ENCODE measurements at regions not wholly inside any gene's neighbourhood (a gene's known extent, or its start where the extent isn't known, plus 50 kb on each side); places are given as distances from the start of the nearest gene placed in this dataset.

DNA sequence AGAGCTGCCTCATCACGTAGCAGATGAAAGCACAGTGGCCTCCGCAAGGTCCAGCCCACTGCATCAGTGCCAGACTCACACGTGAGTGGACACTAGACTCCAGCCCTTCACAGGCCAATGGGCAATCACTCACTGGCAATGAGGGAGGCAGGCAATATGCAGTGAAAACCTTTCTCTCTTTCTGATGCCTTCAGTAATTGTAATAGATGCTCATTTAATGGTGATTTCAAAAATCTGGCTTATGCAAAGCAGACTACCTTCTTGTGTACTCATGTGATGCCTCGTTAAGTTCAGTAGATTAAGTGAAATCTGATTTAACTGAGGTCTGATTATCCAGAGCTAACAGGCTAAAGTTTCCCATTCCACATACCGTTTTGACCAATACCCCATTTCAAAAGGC is 546.9 kb downstream of the MIAT start:
- Mint-ChIP-seq H3K4me3 (no peak overlapping the region), H3K27ac (no peak overlapping the region)

DNA sequence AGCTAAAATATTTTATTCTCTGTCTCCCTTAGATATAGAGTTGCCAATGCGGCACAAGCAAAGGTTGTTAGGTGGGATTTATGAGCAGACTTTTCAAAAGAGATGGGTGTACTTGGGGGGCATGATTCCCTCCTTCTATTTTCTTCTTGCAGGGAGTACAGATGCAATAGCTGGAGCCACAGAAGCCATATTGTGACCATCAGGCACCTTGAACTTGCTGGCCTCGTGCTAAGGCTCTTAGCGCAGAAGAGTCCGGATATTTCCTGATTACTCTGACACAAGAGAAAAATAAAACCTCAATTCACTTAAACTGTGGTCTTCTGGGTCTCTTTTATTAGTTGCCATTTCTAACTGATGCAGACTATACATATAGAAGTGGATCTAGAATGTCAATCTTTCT is 547.4 kb downstream of the MIAT start:
- no peaks in the 10 kb centered on the region for H3K36me3 Mint-ChIP-seq
- H3K9me3 Mint-ChIP-seq = peaks cover 0 to 2% of the 10 kb centered on the region in 2 donors
- ATAC-seq (replicated peaks) (no peak), DNase-seq (no peak)
- no peak overlapping the region for H3K27ac Mint-ChIP-seq
- peaks cover 8 to 34% of the 10 kb centered on the region in 2 donors for H3K27me3 Mint-ChIP-seq
- H3K4me3 Mint-ChIP-seq = no peak overlapping the region
- no peaks in the 10 kb centered on the region for H3K4me1 Mint-ChIP-seq

More for the DNA sequence above, 546.9 kb downstream of the MIAT start:
- Mint-ChIP-seq H3K36me3 (no peaks in the 10 kb centered on the region), H3K4me1 (no peaks in the 10 kb centered on the region), H3K27me3 (peaks cover 8 to 29% of the 10 kb centered on the region in 2 donors), H3K9me3 (no peaks in the 10 kb centered on the region)
- DNase-seq (no peak), ATAC-seq (replicated peaks) (no peak)

DNA sequence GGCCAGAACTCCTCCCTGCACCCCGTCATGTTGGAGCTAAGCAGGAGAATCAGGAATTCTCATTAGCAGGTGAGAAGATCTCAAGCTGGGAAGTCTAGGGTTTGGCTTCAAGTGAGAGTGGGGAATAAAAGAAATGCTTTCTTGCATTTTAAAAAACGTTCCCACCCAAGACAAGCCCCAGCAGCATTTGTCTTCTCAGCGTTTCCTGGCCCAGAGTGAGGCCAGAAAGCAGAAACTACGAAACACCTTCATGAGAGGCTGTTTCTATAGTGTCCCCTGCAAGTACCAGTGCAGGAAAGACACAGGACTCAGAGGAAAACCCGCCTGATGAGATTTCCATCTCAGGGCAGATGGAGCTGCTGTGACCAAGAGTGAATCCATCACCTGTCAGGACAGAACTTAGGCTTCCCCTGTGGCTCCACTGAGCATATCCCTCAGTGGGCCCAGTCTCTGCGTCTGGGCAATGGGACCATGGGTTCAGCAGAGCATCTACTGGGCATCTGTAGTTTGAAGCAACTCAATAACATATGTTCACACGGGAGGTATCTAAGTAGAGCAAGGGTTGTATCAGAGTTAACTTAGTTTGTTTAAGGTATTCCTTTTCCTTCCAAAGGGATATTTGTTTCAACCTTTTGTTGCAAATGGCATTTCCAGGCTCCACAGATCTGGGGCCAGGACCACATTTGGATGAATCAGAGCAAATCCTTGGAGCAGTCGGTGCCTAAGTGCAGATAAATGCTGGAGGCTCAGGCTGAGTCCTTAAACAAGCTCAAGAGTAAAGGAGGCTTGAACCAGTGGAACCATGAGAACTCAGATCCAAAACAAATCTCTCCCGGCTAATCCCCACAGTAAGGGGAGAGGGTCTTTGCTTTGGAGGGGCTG is 548.3 kb downstream of the MIAT start:
- Mint-ChIP-seq H3K4me3 (no peak overlapping the region), H3K36me3 (no peaks in the 10 kb centered on the region), H3K4me1 (no peaks in the 10 kb centered on the region), H3K27me3 (peaks cover 0 to 43% of the 10 kb centered on the region in 2 donors), H3K27ac (no peak overlapping the region), H3K9me3 (peaks cover 0 to 2% of the 10 kb centered on the region in 2 donors)
- DNase-seq (no peak), ATAC-seq (replicated peaks) (no peak)

DNA sequence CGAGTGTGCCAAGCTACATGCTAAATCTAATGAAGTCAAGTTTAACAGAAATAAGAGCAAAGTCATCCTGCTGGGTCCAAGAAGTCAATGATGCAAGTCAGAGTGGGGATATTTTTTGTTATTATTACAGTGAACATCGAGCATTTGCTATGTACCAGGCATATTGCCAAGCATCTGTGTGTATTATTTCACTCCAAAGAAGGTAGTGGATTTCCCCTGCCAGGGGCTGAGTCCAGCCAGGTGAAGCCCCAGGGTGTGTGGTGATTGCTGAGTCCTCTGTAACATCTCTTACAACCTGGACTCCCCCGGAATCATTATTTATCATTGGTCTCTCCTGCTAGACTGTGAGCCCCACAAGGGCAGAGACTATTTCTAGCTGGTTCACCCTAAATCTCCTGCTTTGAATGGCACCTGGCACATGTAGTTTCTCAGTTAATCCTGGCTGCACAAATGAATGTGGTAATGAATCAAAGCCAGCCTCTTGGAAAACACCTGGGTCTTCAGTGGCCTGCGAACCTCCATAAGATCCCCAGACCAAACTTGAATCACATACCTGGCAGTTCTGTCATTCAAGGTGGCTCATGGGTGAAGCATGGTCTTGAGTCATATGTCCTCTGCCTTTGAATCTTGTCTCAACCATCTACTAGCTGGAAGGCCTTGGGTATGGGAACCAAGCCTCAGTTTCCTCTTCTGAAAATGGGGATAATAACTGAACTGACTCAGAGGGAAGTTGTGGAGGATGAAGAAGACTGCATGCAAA is 549.2 kb downstream of the MIAT start:
- H3K9me3 Mint-ChIP-seq = peaks cover 0 to 2% of the 10 kb centered on the region in 2 donors
- no peak overlapping the region for H3K4me3 Mint-ChIP-seq
- DNase-seq (no peak), ATAC-seq (replicated peaks) (no peak)
- no peak overlapping the region for H3K27ac Mint-ChIP-seq
- H3K36me3 Mint-ChIP-seq = no peaks in the 10 kb centered on the region
- no peaks in the 10 kb centered on the region for H3K4me1 Mint-ChIP-seq
- peaks cover 5 to 45% of the 10 kb centered on the region in 2 donors for H3K27me3 Mint-ChIP-seq

DNA sequence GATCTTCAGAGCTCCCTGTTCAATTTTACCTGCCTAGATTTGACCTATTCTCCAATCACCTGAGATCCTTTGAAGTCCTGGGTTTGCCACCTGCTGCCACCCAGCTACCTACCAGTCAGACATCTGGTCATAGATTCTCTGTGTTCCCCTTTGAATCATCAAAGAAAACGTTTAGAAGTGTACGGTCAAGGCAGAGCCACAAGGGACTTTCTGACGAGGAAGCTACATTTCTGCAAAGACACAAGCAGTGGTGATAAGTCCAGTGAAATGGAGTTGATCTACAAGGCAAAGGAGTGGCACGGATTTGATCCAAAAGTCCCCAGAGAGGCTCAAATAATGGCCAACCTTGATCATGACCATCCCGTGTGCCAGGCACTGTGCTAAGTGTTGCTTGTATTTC is 549.9 kb downstream of the MIAT start:
- Mint-ChIP-seq H3K4me1 (no peaks in the 10 kb centered on the region), H3K9me3 (peaks cover 0 to 2% of the 10 kb centered on the region in 2 donors), H3K27me3 (peaks cover 10 to 43% of the 10 kb centered on the region in 2 donors), H3K36me3 (no peaks in the 10 kb centered on the region), H3K4me3 (no peak overlapping the region), H3K27ac (no peak overlapping the region)
- ATAC-seq (replicated peaks) (no peak), DNase-seq (no peak)

DNA sequence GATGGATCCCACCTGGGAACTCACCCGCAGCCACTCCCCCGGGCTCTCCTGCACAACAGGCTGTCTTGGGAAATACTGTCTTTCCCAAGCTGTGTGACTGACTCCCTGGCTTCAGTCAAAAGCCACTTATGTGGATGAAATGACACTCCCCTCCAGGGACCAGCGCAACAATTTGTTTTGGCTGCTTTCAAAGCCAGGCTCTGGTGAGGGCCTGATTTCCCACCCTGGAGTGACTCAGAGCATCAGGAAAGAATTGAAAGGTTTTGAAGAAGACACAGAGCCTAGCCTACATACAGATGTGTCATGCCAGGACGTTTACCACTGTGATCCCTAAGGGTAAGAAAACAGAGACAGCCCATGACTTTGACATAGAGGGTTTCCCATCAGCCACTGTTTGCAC is 550.5 kb downstream of the MIAT start:
- Mint-ChIP-seq H3K36me3 (no peaks in the 10 kb centered on the region), H3K4me1 (peaks cover 3 to 5% of the 10 kb centered on the region in 2 donors), H3K9me3 (peaks cover 3 to 5% of the 10 kb centered on the region in 2 donors), H3K4me3 (no peak overlapping the region), H3K27me3 (peaks cover 16 to 44% of the 10 kb centered on the region in 2 donors), H3K27ac (no peak overlapping the region)
- no peak for DNase-seq
- ATAC-seq (replicated peaks) = no peak

DNA sequence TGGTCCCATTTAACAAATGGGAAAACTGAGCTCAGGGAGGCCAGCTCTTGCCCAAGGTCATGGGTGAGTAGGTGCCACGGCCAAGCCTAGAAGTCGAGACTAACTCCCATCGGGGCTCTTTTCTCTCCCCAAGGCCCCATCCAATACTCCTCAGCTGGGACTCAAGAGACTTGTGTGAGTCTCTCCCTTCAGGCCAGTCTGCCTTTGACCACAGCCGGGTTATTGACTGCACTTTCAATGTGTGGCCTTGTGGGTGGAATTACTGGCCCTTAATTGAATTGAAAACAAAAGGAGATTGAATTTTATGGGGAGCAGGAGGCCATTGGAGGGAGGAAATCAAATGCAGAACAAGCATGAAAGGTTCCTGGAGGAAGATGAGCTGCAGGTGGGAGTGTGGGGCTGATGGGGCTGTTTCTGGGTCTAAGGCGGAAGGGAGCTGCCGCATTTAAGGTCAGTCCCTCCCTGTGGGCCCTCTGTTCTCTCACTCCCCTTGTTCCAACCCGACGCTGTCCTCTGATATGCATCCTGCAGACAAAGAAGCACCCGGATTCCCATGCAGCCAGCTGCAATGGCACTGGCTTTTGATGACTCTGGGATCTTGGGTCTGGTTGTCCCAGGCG is 552.8 kb downstream of the MIAT start:
- no peak overlapping the region for H3K4me3 Mint-ChIP-seq
- H3K36me3 Mint-ChIP-seq = no peaks in the 10 kb centered on the region
- peaks cover 33 to 55% of the 10 kb centered on the region in 2 donors for H3K27me3 Mint-ChIP-seq
- peaks cover 4 to 8% of the 10 kb centered on the region in 2 donors for H3K9me3 Mint-ChIP-seq
- ATAC-seq (replicated peaks) (no peak), DNase-seq (no peak)
- H3K4me1 Mint-ChIP-seq = peaks cover 5 to 11% of the 10 kb centered on the region in 2 donors
- H3K27ac Mint-ChIP-seq = no peak overlapping the region

DNA sequence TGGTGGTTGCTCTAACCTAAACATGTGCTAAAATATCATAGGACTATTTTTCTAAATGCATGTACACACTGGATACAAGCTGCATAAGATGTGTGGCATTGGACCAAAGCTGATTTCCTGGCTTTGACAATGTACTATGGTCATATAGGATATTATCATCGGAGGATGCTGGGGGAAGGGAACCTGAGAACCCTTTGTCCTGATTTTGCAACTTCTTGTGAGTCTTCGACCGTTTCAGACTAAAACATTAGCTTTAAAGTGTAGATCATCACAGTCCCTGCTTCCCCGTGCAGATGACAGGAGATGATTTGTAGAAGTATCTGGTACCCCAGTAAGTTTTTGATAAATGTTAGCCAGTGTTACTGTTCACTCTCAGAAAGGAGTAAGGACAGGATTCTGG is 554.7 kb downstream of the MIAT start:
- Mint-ChIP-seq H3K4me3 (no peak overlapping the region), H3K27ac (no peak overlapping the region), H3K4me1 (peaks cover 5 to 11% of the 10 kb centered on the region in 2 donors), H3K9me3 (peaks cover 4 to 8% of the 10 kb centered on the region in 2 donors), H3K36me3 (no peaks in the 10 kb centered on the region), H3K27me3 (peaks cover 39 to 55% of the 10 kb centered on the region in 2 donors)
- no peak for ATAC-seq (replicated peaks)
- no peak for DNase-seq

DNA sequence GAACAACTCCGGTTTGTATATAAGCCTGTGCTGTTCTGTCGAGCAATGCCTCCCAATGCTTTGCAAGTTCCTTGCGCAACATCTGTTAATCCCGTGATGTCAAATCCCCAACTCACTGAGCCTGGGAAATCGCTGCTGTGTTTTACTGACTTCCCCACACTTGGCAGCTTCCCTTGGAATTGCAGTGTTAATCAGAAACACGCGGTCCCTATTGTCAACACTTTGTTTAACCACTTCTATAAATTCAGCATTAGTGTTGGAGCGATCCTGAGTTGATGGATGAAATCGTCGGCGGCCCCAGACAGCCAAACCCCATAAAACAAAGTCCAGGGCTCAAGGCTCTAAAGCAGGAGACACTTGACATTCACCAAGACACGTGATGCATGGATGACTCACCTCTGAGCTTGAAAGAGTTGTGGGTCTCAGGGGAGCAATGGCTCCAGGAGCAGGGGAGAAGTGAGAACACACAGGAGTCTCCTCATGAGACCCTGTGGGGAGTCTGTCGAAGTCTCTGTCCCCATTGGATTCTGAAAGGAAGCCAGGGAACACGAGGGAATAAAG is 555.3 kb downstream of the MIAT start:
- peaks cover 5 to 11% of the 10 kb centered on the region in 2 donors for H3K4me1 Mint-ChIP-seq
- no peak overlapping the region for H3K4me3 Mint-ChIP-seq
- H3K27me3 Mint-ChIP-seq = peaks cover 39 to 55% of the 10 kb centered on the region in 2 donors
- H3K9me3 Mint-ChIP-seq = peaks cover 4 to 8% of the 10 kb centered on the region in 2 donors
- ATAC-seq (replicated peaks) (peak; percentile 91 to 95), DNase-seq (peak; percentile 24)
- H3K36me3 Mint-ChIP-seq = no peaks in the 10 kb centered on the region
- no peak overlapping the region for H3K27ac Mint-ChIP-seq

DNA sequence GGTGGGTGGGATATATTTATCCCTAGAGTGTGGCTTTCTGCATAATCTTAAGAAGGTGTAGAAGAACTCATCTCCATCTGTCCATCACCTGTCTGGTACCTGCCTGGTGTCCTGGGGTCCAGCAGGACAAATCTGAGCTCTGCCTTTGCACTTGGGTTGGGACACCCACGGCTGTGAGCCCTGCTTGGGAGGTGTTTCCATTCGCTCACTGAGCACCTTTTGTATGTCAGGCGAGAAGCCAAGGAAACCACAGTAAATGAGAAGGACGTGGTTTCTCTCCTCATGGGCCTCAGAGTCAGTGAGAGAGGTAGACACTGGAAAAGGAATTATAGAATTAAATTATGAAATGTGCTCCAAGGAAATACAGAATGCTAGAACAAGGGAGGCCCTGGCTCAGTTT is 555.9 kb downstream of the MIAT start:
- DNase-seq = no peak
- peak; percentile 33 to 51 for ATAC-seq (replicated peaks)
- H3K4me3 Mint-ChIP-seq = no peak overlapping the region
- H3K9me3 Mint-ChIP-seq = peaks cover 4 to 8% of the 10 kb centered on the region in 2 donors
- no peak overlapping the region for H3K27ac Mint-ChIP-seq
- H3K36me3 Mint-ChIP-seq = no peaks in the 10 kb centered on the region
- H3K4me1 Mint-ChIP-seq = peaks cover 5 to 11% of the 10 kb centered on the region in 2 donors
- peaks cover 39 to 55% of the 10 kb centered on the region in 2 donors for H3K27me3 Mint-ChIP-seq

DNA sequence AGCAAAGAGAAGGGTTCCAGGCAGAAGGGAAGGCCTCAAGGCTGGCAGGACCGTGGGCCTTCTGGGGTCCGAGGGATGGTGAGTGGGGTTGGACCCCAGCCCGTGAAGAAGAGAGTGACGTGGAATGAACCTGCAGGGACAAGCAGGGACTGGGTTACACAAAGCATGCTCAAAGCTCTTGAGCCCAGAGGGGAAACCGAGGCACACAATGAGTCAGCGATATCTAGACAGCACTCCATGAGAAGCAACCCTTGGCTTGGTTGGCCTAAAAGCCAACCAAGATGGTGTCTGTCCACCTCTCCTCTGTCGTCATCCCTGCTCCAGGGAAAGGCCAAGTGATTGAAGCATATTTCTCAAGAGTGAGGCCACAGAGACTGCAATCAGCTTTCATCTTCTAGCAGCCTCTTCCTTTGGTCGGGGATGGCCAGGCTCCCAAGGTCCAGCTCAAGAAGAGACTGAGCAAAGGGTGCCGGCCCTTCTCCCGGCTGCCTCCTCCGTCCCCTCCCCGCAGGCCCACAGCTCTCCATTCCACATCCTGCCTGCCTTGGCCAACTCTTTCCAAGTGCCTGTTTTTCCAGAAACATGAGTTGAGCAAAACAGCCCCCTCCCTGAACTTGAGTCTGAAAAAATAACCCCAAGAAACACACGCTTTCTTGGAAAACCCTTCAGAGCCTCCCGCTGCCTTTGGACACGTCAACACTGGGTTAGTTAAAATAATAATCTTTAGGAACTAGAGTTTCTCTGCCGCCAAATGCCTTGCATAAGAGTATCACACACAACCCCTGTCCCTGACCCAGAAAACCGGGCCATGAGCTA is 556.6 kb downstream of the MIAT start:
- Mint-ChIP-seq H3K27ac (no peak overlapping the region), H3K4me1 (peaks cover 5 to 11% of the 10 kb centered on the region in 2 donors), H3K27me3 (peaks cover 41 to 55% of the 10 kb centered on the region in 2 donors), H3K4me3 (no peak overlapping the region), H3K9me3 (peaks cover 4 to 8% of the 10 kb centered on the region in 2 donors), H3K36me3 (no peaks in the 10 kb centered on the region)
- DNase-seq (no peak), ATAC-seq (replicated peaks) (no peak)

DNA sequence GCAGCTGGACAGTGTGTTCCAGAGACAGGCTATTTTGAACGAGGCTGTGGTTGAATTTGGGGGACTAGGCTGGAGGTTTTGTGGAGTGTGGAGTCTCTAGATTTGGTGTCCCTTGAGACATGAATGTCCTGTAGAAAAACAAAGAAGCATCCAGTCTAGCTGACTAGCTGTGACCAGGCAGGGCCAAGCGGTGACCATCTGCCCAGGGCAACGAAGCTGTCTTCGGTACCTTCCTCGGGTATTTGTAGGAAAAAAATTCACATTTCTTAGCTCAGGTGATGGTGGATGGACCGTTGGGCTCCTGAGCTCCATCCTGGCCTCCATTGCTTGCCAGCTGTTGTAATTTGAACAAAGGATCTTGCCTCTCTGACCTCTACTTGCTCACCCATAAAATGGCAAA is 557.3 kb downstream of the MIAT start:
- Mint-ChIP-seq H3K4me1 (peaks cover 5 to 11% of the 10 kb centered on the region in 2 donors), H3K36me3 (no peaks in the 10 kb centered on the region), H3K9me3 (peaks cover 4 to 6% of the 10 kb centered on the region in 2 donors), H3K27ac (no peak overlapping the region), H3K4me3 (no peak overlapping the region), H3K27me3 (peaks cover 46 to 53% of the 10 kb centered on the region in 2 donors)
- no peak for ATAC-seq (replicated peaks)
- DNase-seq = no peak

DNA sequence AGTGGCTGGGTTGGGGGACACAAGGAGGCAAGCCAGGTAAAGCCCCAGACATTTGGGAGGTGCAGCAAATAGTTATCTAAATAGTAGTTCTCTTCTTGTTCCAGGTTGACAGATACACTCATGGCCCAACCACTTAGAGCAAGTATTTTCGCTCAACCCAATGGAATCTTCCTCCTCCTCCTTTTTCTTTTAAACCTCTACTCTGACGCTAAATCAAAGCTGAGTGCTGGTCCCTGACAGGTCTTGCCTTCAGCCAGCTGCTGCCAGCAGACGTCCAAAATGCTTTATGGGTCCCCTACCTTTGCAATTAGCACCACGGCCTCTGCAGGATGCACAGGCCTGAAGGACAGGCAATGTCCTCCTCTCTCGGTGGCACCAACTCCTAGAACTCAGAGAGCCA is 558.5 kb downstream of the MIAT start:
- Mint-ChIP-seq H3K4me3 (no peak overlapping the region), H3K9me3 (peaks cover 4 to 6% of the 10 kb centered on the region in 2 donors), H3K4me1 (peaks cover 5 to 11% of the 10 kb centered on the region in 2 donors), H3K27me3 (peaks cover 45 to 50% of the 10 kb centered on the region in 2 donors), H3K36me3 (no peaks in the 10 kb centered on the region), H3K27ac (no peak overlapping the region)
- DNase-seq (no peak), ATAC-seq (replicated peaks) (no peak)

Data from stimulated activated naive B cell treated with anti-CD40 and anti-IgM and Interleukin-4, amounts not matched to agents 10 μg/mL and 1 μg/mL and 100 μg/mL, for 72 hours (primary cell).